Central memory CD8-positive, alpha-beta T cell (primary cell): ENCODE measurements at regions not wholly inside any gene's neighbourhood (a gene's known extent, or its start where the extent isn't known, plus 50 kb on each side); places are given as distances from the start of the nearest gene placed in this dataset.

Experiments used
- ATAC-seq: fragments of 150-1000 bp; cut with Tn5 transposase; replicated peaks from 2 replicates; pipeline ENCODE4 v1.10.0; 2022; ENCODE audit warnings: mild to moderate bottlenecking, moderate FRiP score, moderate number of reproducible peaks; ENCODE audit not compliant: poor library complexity, severe bottlenecking; ENCODE audit errors: extremely low read depth
- DNase-seq, 2 donors: peaks; one replicate each; pipeline ENCODE4 v3.0.0; 2021; ENCODE audit warnings: low spot score in 2 of 2
- H3K27ac Mint-ChIP-seq: one replicate; pipeline ENCODE4 v1.8.0; 2022; ENCODE audit warnings: low read depth, mild to moderate bottlenecking, moderate library complexity, mixed read lengths
- H3K27me3 Mint-ChIP-seq: one replicate; pipeline ENCODE4 v1.8.0; 2022; ENCODE audit warnings: mixed read lengths
- H3K36me3 Mint-ChIP-seq: one replicate; pipeline ENCODE4 v1.8.0; 2022; ENCODE audit warnings: mild to moderate bottlenecking, moderate library complexity, mixed read lengths; ENCODE audit not compliant: insufficient read depth
- H3K4me1 Mint-ChIP-seq: one replicate; pipeline ENCODE4 v1.8.0; 2022; ENCODE audit warnings: mixed read lengths
- H3K4me3 Mint-ChIP-seq: one replicate; pipeline ENCODE4 v1.8.0; 2022; ENCODE audit warnings: mild to moderate bottlenecking, moderate library complexity, mixed read lengths
- H3K9me3 Mint-ChIP-seq: one replicate; pipeline ENCODE4 v1.8.0; 2022; ENCODE audit warnings: mixed read lengths

- H3K27me3 Mint-ChIP-seq: no peaks in the 10 kb centered on the region
- no peaks in the 10 kb centered on the region for H3K36me3 Mint-ChIP-seq
- peaks cover 24% of the 10 kb centered on the region for H3K9me3 Mint-ChIP-seq
- H3K27ac Mint-ChIP-seq: no peak overlapping the region
- no peak overlapping the region for H3K4me3 Mint-ChIP-seq
- no peaks in the 10 kb centered on the region for H3K4me1 Mint-ChIP-seq
- DNase-seq (no peak), ATAC-seq (no peak)
These were observed 901.2 kb upstream of the COX7C start for GRCh38 chr5:85716344-85717202.

GRCh38 chr5:85717203-85717563 lies 900.6 kb upstream of the COX7C start:
- H3K9me3 Mint-ChIP-seq: peaks cover 24% of the 10 kb centered on the region
- H3K36me3 Mint-ChIP-seq: no peaks in the 10 kb centered on the region
- DNase-seq: no peak
- no peak overlapping the region for H3K27ac Mint-ChIP-seq
- no peaks in the 10 kb centered on the region for H3K27me3 Mint-ChIP-seq
- no peaks in the 10 kb centered on the region for H3K4me1 Mint-ChIP-seq
- no peak for ATAC-seq
- H3K4me3 Mint-ChIP-seq: no peak overlapping the region

- Mint-ChIP-seq H3K27me3 (no peaks in the 10 kb centered on the region), H3K27ac (no peak overlapping the region), H3K9me3 (peaks cover 11% of the 10 kb centered on the region), H3K4me3 (no peak overlapping the region), H3K4me1 (no peaks in the 10 kb centered on the region), H3K36me3 (peaks cover 2% of the 10 kb centered on the region)
- DNase-seq (no peak), ATAC-seq (no peak)
These were observed 885.6 kb upstream of the COX7C start for GRCh38 chr5:85732185-85732584.

- Mint-ChIP-seq H3K4me3 (no peak overlapping the region), H3K4me1 (no peaks in the 10 kb centered on the region), H3K27me3 (no peaks in the 10 kb centered on the region), H3K27ac (no peak overlapping the region), H3K36me3 (no peaks in the 10 kb centered on the region), H3K9me3 (peaks cover 12% of the 10 kb centered on the region)
- no peak for ATAC-seq
- DNase-seq: no peak
These were observed 875.8 kb upstream of the COX7C start for GRCh38 chr5:85741972-85742371.

GRCh38 chr5:85760519-85760918 lies 857.2 kb upstream of the COX7C start:
- no peaks in the 10 kb centered on the region for H3K27me3 Mint-ChIP-seq
- H3K27ac Mint-ChIP-seq: no peak overlapping the region

GRCh38 chr5:85769347-85769746 lies 848.4 kb upstream of the COX7C start:
- Mint-ChIP-seq H3K9me3 (peaks cover 29% of the 10 kb centered on the region), H3K27ac (no peak overlapping the region), H3K4me3 (no peak overlapping the region), H3K36me3 (no peaks in the 10 kb centered on the region), H3K4me1 (no peaks in the 10 kb centered on the region), H3K27me3 (no peaks in the 10 kb centered on the region)
- no peak for ATAC-seq
- DNase-seq: no peak

More at GRCh38 chr5:85760519-85760918, 857.2 kb upstream of the COX7C start:
- Mint-ChIP-seq H3K9me3 (peaks cover 18% of the 10 kb centered on the region), H3K4me1 (no peaks in the 10 kb centered on the region), H3K36me3 (no peaks in the 10 kb centered on the region), H3K4me3 (no peak overlapping the region)
- DNase-seq: no peak
- ATAC-seq: no peak

GRCh38 chr5:85784746-85785145 lies 833.0 kb upstream of the COX7C start:
- DNase-seq: no peak
- ATAC-seq: no peak
- Mint-ChIP-seq H3K27ac (no peak overlapping the region), H3K27me3 (no peaks in the 10 kb centered on the region), H3K4me1 (no peaks in the 10 kb centered on the region), H3K4me3 (no peak overlapping the region), H3K9me3 (peaks cover 5% of the 10 kb centered on the region), H3K36me3 (no peaks in the 10 kb centered on the region)

- no peak overlapping the region for H3K27ac Mint-ChIP-seq
- no peaks in the 10 kb centered on the region for H3K36me3 Mint-ChIP-seq
- no peaks in the 10 kb centered on the region for H3K27me3 Mint-ChIP-seq
- no peak for DNase-seq
- peaks cover 1% of the 10 kb centered on the region for H3K9me3 Mint-ChIP-seq
- no peak overlapping the region for H3K4me3 Mint-ChIP-seq
- ATAC-seq: no peak
- H3K4me1 Mint-ChIP-seq: no peaks in the 10 kb centered on the region
These were observed 804.6 kb upstream of the COX7C start for GRCh38 chr5:85813146-85813545.

GRCh38 chr5:85814596-85814995 lies 803.1 kb upstream of the COX7C start:
- DNase-seq: no peak
- Mint-ChIP-seq H3K27ac (no peak overlapping the region), H3K27me3 (no peaks in the 10 kb centered on the region), H3K4me3 (no peak overlapping the region), H3K4me1 (no peaks in the 10 kb centered on the region), H3K36me3 (no peaks in the 10 kb centered on the region), H3K9me3 (no peaks in the 10 kb centered on the region)
- ATAC-seq: no peak

GRCh38 chr5:85823462-85824426 lies 794.0 kb upstream of the COX7C start:
- DNase-seq: no peak
- Mint-ChIP-seq H3K4me3 (no peak overlapping the region), H3K4me1 (no peaks in the 10 kb centered on the region), H3K27me3 (no peaks in the 10 kb centered on the region), H3K27ac (no peak overlapping the region), H3K36me3 (no peaks in the 10 kb centered on the region), H3K9me3 (no peaks in the 10 kb centered on the region)
- no peak for ATAC-seq

GRCh38 chr5:85838781-85839180 lies 779.0 kb upstream of the COX7C start:
- Mint-ChIP-seq H3K9me3 (peaks cover 18% of the 10 kb centered on the region), H3K27ac (no peak overlapping the region), H3K4me3 (no peak overlapping the region), H3K36me3 (no peaks in the 10 kb centered on the region), H3K27me3 (no peaks in the 10 kb centered on the region), H3K4me1 (no peaks in the 10 kb centered on the region)
- ATAC-seq (no peak), DNase-seq (no peak)

GRCh38 chr5:85841653-85842052 lies 776.1 kb upstream of the COX7C start:
- Mint-ChIP-seq H3K27me3 (no peaks in the 10 kb centered on the region), H3K4me3 (no peak overlapping the region), H3K27ac (no peak overlapping the region), H3K4me1 (no peaks in the 10 kb centered on the region), H3K36me3 (no peaks in the 10 kb centered on the region), H3K9me3 (peaks cover 23% of the 10 kb centered on the region)
- ATAC-seq (no peak), DNase-seq (no peak)

GRCh38 chr5:85843535-85843934 lies 774.2 kb upstream of the COX7C start:
- Mint-ChIP-seq H3K4me1 (no peaks in the 10 kb centered on the region), H3K36me3 (no peaks in the 10 kb centered on the region), H3K27me3 (no peaks in the 10 kb centered on the region), H3K4me3 (no peak overlapping the region), H3K27ac (no peak overlapping the region), H3K9me3 (peaks cover 16% of the 10 kb centered on the region)
- ATAC-seq: no peak
- no peak for DNase-seq
